SKM-1 (cell line): ENCODE measurements at regions not wholly inside any gene's neighbourhood (a gene's known extent, or its start where the extent isn't known, plus 50 kb on each side); places are given as distances from the start of the nearest gene placed in this dataset.
A peak's percentile ranks its signal among the peaks of the same experiment; 100 is the strongest.

Experiments
- DNase-seq: peaks from one replicate; lab custom pipeline; 2025; ENCODE audit not compliant: unreplicated experiment; lab: John Stamatoyannopoulos, UW

DNA sequence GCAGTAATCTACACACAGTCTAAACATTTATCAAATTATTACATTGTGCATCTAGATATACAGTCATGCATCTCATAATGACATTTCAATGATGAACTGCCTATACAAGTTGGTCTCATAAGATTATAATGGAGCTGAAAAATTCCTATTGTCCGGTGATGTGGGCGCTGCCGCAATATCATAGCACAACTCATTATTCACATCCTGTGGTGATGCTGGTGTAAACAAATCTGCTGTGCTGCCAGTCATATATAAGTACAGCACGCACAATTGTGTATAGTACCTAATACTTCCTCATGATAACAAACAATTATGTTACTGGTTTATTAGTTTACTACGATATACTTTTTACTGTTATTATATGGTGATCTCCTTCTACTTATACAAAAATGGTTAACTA lies 768.8 kb upstream of the NOVA1 start:
- no peak for DNase-seq

- DNase-seq: no peak
Measured at GRCh38 chr14:27367345-27367744, 769.5 kb upstream of the NOVA1 start.

GRCh38 chr14:27370074-27370473 lies 772.2 kb upstream of the NOVA1 start:
- DNase-seq: no peak

- DNase-seq: no peak
Measured at GRCh38 chr14:27370775-27371174, 772.9 kb upstream of the NOVA1 start.

- no peak for DNase-seq
Measured at GRCh38 chr14:27371209-27371608, 773.4 kb upstream of the NOVA1 start.

DNA sequence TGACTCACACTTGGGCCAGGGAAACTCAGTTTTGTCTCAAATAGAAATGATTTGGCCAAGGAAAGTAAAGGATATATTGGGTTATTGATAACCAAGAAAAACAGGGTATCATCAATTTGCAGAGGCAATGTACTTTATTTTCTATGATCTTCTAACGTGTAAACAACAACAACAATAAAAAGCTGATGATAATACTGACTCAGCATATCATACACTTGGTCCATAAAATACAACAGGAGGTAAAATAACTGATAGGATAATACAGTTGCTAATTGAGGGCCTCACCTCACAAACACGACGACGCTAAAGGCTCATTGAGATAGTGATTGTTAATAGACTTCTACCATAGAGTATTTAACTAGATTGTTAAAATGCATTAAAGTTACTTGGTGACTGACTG lies 774.0 kb upstream of the NOVA1 start:
- DNase-seq: no peak

DNA sequence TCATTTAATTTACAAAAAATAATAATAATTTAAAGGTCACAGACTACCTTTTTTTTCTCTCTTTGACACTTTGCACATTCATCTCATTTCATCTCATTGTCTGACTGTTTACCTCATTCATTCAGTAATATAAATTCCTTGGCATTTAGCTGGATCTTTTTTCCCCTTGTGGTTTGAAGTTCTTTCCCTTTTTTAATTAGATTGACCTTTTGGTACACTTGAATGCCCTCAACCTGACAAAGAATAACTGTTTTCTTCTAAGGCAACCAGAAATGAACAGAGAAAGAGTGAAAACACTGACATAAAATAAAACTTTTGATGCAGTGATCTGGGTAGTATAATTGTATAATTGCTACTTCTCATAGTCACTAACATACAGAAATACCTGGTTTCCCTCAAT lies 774.9 kb upstream of the NOVA1 start:
- DNase-seq: no peak

- no peak for DNase-seq
Measured at GRCh38 chr14:27384124-27384523, 786.3 kb upstream of the NOVA1 start.

DNA sequence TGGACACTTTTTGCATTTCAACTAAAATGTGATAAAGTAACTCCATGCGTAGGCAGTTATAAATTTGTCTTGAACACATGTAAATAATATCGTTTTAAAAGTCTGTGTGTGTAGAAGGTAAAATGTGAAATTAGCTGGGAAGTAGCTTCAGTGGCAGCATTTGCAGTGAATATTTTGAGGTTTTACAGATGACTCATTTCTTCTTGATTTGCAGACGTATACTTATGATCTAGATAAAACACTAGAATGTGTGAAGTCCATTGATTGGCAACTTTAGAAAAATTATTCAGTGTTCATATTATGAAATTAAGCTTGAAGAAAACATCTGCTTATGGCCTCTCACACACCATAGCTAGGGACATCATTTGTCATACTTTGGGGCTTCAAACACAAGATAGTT lies 788.6 kb upstream of the NOVA1 start:
- no peak for DNase-seq

DNA sequence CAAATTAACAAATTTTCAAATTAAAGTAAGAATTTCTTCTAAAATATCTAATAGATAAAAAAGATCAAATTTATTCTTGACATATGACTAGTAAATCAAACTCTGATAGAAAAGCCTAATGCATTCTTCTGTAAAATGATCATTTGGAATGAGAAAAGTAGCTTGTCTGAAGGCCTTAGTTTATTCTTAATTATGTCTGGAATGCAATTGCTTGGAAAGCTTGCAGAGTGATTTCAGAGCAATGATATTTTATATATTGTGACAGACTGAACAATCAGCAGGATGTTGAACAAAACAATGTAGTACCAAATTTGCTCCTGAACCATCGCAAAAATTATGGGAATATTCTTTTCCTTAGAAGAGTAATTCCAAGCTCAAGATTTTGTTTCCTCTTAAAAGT lies 789.6 kb upstream of the NOVA1 start:
- no peak for DNase-seq

- DNase-seq: no peak
Measured at GRCh38 chr14:27389402-27389801, 791.6 kb upstream of the NOVA1 start.

DNA sequence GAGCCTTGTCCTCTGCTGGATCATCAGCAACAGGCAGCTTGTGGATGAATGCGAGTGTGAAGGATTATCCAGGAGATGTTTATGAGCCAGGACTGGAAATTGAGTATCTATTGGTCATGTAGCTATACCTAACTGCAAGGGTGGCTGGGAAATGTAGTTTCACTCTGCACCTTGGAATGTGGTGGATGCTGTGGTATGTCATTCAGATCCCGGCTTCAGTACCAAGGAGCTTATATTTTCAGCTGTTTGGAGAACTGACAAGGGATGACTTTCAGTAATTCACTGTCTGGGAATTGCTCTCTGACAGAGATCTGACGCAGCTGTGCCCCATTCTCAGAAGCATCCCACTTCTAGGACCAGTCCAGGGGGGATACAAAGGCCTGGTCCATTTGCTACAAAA lies 792.3 kb upstream of the NOVA1 start:
- no peak for DNase-seq

DNA sequence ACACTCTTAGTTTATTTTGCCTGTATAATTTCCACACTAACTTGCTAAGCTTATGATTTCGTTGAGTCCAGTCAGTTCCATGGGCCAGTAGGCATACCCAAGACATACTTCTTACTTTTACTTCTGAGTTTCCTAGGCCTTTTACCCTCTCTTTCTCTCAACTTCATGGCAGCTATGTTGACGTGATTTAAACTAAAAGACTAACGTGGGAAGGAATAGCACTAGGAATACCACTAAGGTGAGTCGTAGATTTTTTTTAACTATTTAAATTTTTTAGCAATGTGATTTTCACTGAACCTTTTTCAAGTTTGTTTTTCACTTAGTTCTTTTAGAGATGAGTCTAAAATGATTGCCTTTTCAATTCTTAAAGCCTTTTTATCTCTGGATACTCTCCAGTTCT lies 793.5 kb upstream of the NOVA1 start:
- DNase-seq: no peak

DNA sequence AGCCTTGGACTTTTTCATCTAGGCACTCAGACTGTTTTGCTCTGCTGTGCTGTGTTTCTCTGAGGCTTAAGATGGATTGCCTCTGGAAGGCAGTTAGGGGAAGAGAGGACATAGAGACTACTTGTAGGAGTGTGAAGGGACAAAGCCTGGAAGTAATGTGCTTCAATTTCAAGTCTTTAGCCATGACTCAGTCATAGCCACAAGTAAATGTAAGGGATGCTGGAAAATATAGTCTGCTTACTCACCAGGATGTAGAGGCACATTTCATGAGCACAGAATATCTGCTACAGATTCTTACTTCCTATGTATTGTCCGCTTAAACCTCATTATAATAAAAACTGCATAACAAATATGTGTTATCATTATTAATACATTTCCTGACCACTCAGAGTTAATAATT lies 794.3 kb upstream of the NOVA1 start:
- DNase-seq: no peak

GRCh38 chr14:27409944-27410343 lies 812.1 kb upstream of the NOVA1 start:
- no peak for DNase-seq

GRCh38 chr14:27410981-27411380 lies 813.1 kb upstream of the NOVA1 start:
- DNase-seq: no peak

- DNase-seq: no peak
Measured at GRCh38 chr14:27427796-27428195, 830.0 kb upstream of the NOVA1 start.

DNA sequence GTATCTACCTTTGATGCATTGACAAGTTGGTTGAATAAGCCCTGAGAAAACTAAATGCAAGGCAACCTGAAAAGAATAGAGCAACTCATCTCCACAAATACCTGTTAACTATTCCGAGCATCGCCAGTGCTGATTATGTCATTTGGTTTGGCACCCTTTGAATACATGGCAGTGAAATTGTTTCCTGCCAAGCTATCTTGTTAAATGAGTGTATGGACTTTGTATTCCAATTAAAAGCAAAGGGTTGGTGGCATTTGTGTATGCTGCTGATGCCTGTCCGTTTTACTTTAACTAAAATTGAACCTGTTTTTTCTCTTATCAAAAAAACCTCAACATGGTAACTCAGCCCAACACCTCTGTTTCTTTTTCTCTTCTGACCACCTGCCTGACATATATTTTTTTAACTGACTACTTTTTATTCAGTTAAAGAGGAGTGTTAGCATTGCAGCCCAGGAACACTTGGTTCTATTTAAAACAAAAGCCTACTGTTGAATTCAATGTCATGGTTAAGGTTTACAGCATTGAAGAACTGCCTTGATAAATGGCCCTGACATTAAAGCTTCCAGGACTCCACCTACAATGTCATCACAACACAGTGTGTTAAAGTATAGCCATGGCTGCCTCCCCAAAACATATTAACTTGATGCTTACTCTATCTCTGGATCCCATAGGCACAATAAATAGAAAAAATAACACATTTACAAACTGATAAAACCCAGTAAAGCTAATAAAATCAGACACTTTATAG lies 838.3 kb upstream of the NOVA1 start:
- no peak for DNase-seq

- DNase-seq: no peak
Measured at GRCh38 chr14:27484633-27485032, 886.8 kb upstream of the NOVA1 start.

DNA sequence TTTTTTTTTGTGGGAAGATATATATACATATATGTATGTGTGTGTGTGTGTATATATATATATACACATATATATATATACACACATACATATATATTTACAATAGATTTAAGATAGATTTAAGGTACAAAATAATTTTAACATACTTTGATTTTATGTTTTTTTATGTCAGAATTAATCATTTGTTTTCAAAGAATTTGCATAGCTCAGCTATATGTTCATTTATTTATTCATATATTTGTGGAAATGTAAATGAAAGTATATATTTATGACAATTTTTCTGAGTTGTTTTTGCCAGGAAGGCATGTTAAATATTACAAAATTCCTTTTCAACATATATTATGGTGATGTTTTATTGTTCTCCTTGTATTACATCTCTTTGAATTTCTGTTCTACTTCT lies 887.4 kb upstream of the NOVA1 start:
- DNase-seq: no peak

- no peak for DNase-seq
Measured at GRCh38 chr14:27506272-27506671, 908.4 kb upstream of the NOVA1 start.

DNA sequence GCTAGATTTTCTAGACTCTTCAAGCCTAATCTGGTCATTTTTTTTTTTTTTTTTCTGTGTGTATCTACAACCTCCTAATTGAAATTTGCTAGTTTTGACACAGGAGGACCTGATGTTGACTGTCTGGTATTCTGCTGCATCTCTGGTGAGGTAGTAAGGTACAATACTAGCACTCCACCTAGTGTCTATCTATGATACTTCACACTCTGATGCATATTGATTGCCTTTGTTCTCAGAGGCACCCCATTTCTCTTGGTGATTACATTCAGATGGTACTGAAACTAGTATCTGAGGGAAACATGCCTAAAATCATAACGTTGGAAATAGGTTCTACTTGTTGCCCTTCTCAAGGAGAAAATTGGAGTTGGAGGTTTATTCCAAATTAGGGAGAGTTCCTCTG lies 930.5 kb upstream of the NOVA1 start:
- DNase-seq: peak; percentile 1

- no peak for DNase-seq
Measured at GRCh38 chr14:27536748-27537147, 938.9 kb upstream of the NOVA1 start.
